Endothelial cell of umbilical vein (primary cell): ENCODE measurements at regions not wholly inside any gene's neighbourhood (a gene's known extent, or its start where the extent isn't known, plus 50 kb on each side); places are given as distances from the start of the nearest gene placed in this dataset.

ENCODE experiments used
- BruUV-seq: library from RNA; stranded (reverse); fragments of 400-500 nt; replicated peaks from 2 replicates; lab custom pipeline; 2021; lab: Mats Ljungman, UMichigan
- CTCF ChIA-PET: fragments of 300-600, 350-600 bp; sonication (Branson Sonifier 250); formaldehyde crosslinking; loops from one replicate; lab custom pipeline; 2021; ENCODE audit warnings: antibody characterized with exemption, inconsistent platforms; lab: Charles Lee
- POLR2A ChIA-PET: fragments of 300-600, 350-600 bp; sonication (Branson Sonifier 250); formaldehyde crosslinking; loops from one replicate; lab custom pipeline; 2021; ENCODE audit warnings: antibody characterized with exemption, inconsistent platforms; lab: Charles Lee
- DNase-seq: peaks from one replicate; pipeline ENCODE4 v3.0.0-alpha.2; 2011; ENCODE audit warnings: low read depth, low spot score
- FAIRE-seq: peaks from 2 replicates; lab custom pipeline; 2011; peaks lifted over from hg19 to GRCh38; lab: Jason Lieb, UNC
- H2AFZ ChIP-seq: 2 replicates; pipeline ENCODE4 v1.6.0; 2012; ENCODE audit warnings: low read depth, low read length, control low read depth, inconsistent platforms
- H3K27ac ChIP-seq: 2 replicates; pipeline ENCODE4 v1.5.1; 2011; ENCODE audit warnings: low read depth, mild to moderate bottlenecking, control low read depth, low read length, moderate library complexity; ENCODE audit not compliant: insufficient read depth
- H3K27me3 ChIP-seq, 2 experiments: 2 replicates each; pipeline versions ENCODE4 v1.6.0 to v1.6.1; 2011; ENCODE audit warnings: low read length in 2 of 2, mixed read lengths in 1 of 2; ENCODE audit not compliant: control insufficient read depth in 2 of 2, insufficient read depth in 2 of 2
- H3K36me3 ChIP-seq, 2 experiments: 2 replicates in 1 of 2; 3 replicates in 1 of 2; pipeline ENCODE4 v1.5.1; 2011; ENCODE audit warnings: low read length in 2 of 2, mild to moderate bottlenecking in 1 of 2, moderate library complexity in 1 of 2; ENCODE audit not compliant: control insufficient read depth in 2 of 2, insufficient read depth in 2 of 2; ENCODE audit errors: extremely low read depth in 1 of 2
- H3K4me1 ChIP-seq: 3 replicates; pipeline ENCODE4 v1.5.1; 2011; ENCODE audit warnings: mild to moderate bottlenecking, low read length; ENCODE audit not compliant: control insufficient read depth, insufficient read depth; ENCODE audit errors: extremely low read depth
- H3K4me2 ChIP-seq: 2 replicates; pipeline ENCODE4 v1.6.1; 2011; ENCODE audit warnings: low read length, control low read depth, mixed read lengths; ENCODE audit not compliant: insufficient read depth
- H3K4me3 ChIP-seq, 3 experiments: fragments of 200-600 bp in 1 of 3; sonication (generic), shearing (Covaris generic) in 1 of 3; replicated peaks in 1 of 3; 2 replicates each; pipeline ENCODE4 v1.5.1; 2011 to 2016; ENCODE audit warnings: control low read depth in 3 of 3, low read length in 3 of 3, mild to moderate bottlenecking in 2 of 3, inconsistent platforms in 1 of 3, low read depth in 1 of 3, moderate library complexity in 1 of 3; ENCODE audit not compliant: insufficient read depth in 1 of 3
- H3K79me2 ChIP-seq: 2 replicates; pipeline ENCODE4 v1.6.0; 2012; ENCODE audit warnings: low read length, inconsistent platforms; ENCODE audit not compliant: control insufficient read depth, insufficient read depth
- H3K9ac ChIP-seq: replicated peaks from 2 replicates; pipeline ENCODE3; 2011; ENCODE audit warnings: low read length, control low read depth; ENCODE audit not compliant: insufficient read depth; ENCODE audit errors: extremely low read depth
- H3K9me1 ChIP-seq: replicated peaks from 3 replicates; pipeline ENCODE4 v1.6.0; 2011; ENCODE audit warnings: mild to moderate bottlenecking, low read length; ENCODE audit not compliant: control insufficient read depth, insufficient read depth; ENCODE audit errors: extremely low read depth
- H3K9me3 ChIP-seq: replicated peaks from 2 replicates; pipeline ENCODE4 v1.5.1; 2012; ENCODE audit warnings: low read length, inconsistent platforms; ENCODE audit not compliant: control insufficient read depth, insufficient read depth
- H4K20me1 ChIP-seq: replicated peaks from 2 replicates; pipeline ENCODE3; 2011; ENCODE audit warnings: mild to moderate bottlenecking, low read length; ENCODE audit not compliant: control insufficient read depth, insufficient read depth; ENCODE audit errors: extremely low read depth
- CTCF ChIP-seq, 2 donors: IDR thresholded peaks; 1 replicate in 1 of 2; 2 replicates in 1 of 2; pipeline ENCODE4 v1.5.1; 2011; ENCODE audit warnings: low read length in 2 of 2, mild to moderate bottlenecking in 2 of 2, moderate library complexity in 2 of 2, control low read depth in 1 of 2, inconsistent platforms in 1 of 2, low read depth in 1 of 2; ENCODE audit not compliant: insufficient read depth in 1 of 2; ENCODE audit errors: extremely low read depth in 1 of 2
- EZH2 ChIP-seq: IDR thresholded peaks from 2 replicates; pipeline ENCODE4 v1.6.1; 2012; ENCODE audit warnings: borderline replicate concordance, low read depth, mild to moderate bottlenecking, moderate library complexity, low read length, inconsistent platforms; ENCODE audit not compliant: severe bottlenecking
- FOS ChIP-seq: IDR thresholded peaks from 2 replicates; pipeline ENCODE4 v1.6.1; 2011; ENCODE audit warnings: mild to moderate bottlenecking, low read length, moderate library complexity, borderline replicate concordance; ENCODE audit not compliant: insufficient read depth
- GATA2 ChIP-seq: IDR thresholded peaks from 2 replicates; pipeline ENCODE4 v1.7.0; 2011; ENCODE audit warnings: low read depth, mild to moderate bottlenecking, moderate library complexity, mixed read lengths, low read length; ENCODE audit not compliant: insufficient read length, insufficient read depth
- JUN ChIP-seq: IDR thresholded peaks from 2 replicates; pipeline ENCODE4 v1.6.1; 2011; ENCODE audit warnings: borderline replicate concordance, low read depth; ENCODE audit not compliant: insufficient read length, insufficient read depth
- MAX ChIP-seq: IDR thresholded peaks from 2 replicates; pipeline ENCODE4 v1.6.1; 2011; ENCODE audit not compliant: insufficient read depth, insufficient read length
- MYC ChIP-seq: IDR thresholded peaks from one replicate; pipeline ENCODE4 v1.6.1; 2011; ENCODE audit warnings: mild to moderate bottlenecking, low read depth, low read length
- POLR2A ChIP-seq: IDR thresholded peaks from 2 replicates; pipeline ENCODE4 v1.6.1; 2012; ENCODE audit warnings: low read depth, mild to moderate bottlenecking, control low read depth, low read length
- POLR2AphosphoS5 ChIP-seq: IDR thresholded peaks from 2 replicates; pipeline ENCODE4 v1.6.1; 2012; ENCODE audit warnings: low read depth, mild to moderate bottlenecking, control low read depth, low read length, moderate library complexity; ENCODE audit not compliant: insufficient read depth
- dilution Hi-C: fragments of 300-500 bp; cut with MboI; formaldehyde crosslinking; loops from one replicate; pipeline ENCODE4 v1.15.0; 2019; ENCODE audit warnings: low sequenced_read_pairs; ENCODE audit not compliant: extremely low pct_ligation_motif_present
- intact Hi-C: fragments of 100-400 bp; cut with micrococcal nuclease; formaldehyde crosslinking; loops from one replicate; pipeline ENCODE4 v1.10.0; 2022

DNA sequence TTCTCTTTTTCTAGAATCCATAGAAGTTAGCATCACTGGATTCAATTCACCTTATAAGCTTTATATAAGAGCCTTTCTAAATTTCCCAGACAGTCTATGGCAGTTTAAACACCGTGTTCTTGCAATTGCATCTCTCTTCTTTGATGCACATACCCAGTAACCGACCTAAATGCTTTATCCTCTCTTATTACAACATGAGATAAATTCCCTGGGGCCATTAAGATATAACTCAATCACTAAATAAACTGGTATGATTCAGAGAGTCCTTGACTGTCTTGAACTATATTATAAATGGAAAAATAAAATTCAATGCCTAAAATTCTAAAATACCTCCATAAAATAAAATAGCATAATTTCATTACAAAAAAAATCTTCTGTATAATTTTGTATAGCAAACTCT lies 98.1 kb downstream of the DIRAS2 start:
- no peak overlapping the region for H3K27ac ChIP-seq
- DNase-seq (no peak), FAIRE-seq (no peak)
- H2AFZ ChIP-seq, result no peak overlapping the region
- H4K20me1 ChIP-seq, result no peaks in the 10 kb centered on the region
- no TSS peak for BruUV-seq
- H3K79me2 ChIP-seq, result no peaks in the 10 kb centered on the region
- H3K9ac ChIP-seq, result no peak overlapping the region
- H3K4me1 ChIP-seq, result no peaks in the 10 kb centered on the region
- H3K36me3 ChIP-seq, result no peaks in the 10 kb centered on the region
- no peak overlapping the region for H3K4me2 ChIP-seq
- H3K9me1 ChIP-seq, result no peaks in the 10 kb centered on the region
- dilution Hi-C loops, result no loop called here
- TF ChIP-seq CTCF (IDR thresholded peaks at IDR 0.05; ENCODE audit: extremely low read depth in 1 of 2, insufficient read depth in 1 of 2, low read depth in 1 of 2, low read length in 2 of 2) (no peak), FOS (no peak), POLR2A (no peak), POLR2AphosphoS5 (no peak), GATA2 (no peak), MAX (no peak)
- H3K9me3 ChIP-seq, result peaks cover 4% of the 10 kb centered on the region
- ChIA-PET CTCF (no interaction called here), POLR2A (no interaction called here)
- H3K4me3 ChIP-seq, result no peak overlapping the region
- no peaks in the 10 kb centered on the region for H3K27me3 ChIP-seq
- intact Hi-C loops, result no loop called here

DNA sequence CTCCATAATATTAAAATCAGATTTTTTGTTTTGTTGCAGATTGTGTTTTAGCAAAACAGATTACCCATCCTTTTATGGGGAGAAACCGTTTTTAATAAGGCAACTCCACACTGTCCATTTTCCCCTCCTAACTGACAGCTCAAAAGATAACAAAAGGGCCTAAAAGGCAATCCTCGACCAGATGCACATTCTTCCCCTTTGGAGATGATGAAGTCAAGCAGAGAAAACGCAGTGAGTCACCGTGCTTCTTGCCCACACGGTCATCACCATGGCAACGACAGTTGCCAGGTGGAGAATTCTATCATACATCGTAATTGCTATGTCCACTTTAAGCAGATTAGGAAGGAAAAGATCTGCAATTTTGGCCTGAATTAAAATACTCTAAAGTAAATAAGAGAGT lies 96.4 kb downstream of the DIRAS2 start:
- H3K27ac ChIP-seq, result no peak overlapping the region
- no peaks in the 10 kb centered on the region for H3K4me1 ChIP-seq
- no peak overlapping the region for H2AFZ ChIP-seq
- H3K79me2 ChIP-seq, result no peaks in the 10 kb centered on the region
- ChIA-PET CTCF (no interaction called here), POLR2A (no interaction called here)
- H3K4me2 ChIP-seq, result no peak overlapping the region
- no peaks in the 10 kb centered on the region for H3K36me3 ChIP-seq
- peaks cover 4% of the 10 kb centered on the region for H3K9me3 ChIP-seq
- H3K9me1 ChIP-seq, result no peaks in the 10 kb centered on the region
- TF ChIP-seq FOS (no peak), EZH2 (no peak), CTCF (IDR thresholded peaks at IDR 0.05; ENCODE audit: extremely low read depth in 1 of 2, insufficient read depth in 1 of 2, low read depth in 1 of 2, low read length in 2 of 2) (no peak), POLR2A (no peak), GATA2 (no peak), MYC (no peak), MAX (no peak), JUN (no peak), POLR2AphosphoS5 (no peak)
- H3K27me3 ChIP-seq, result no peaks in the 10 kb centered on the region
- FAIRE-seq, result no peak
- H3K9ac ChIP-seq, result no peak overlapping the region
- no peaks in the 10 kb centered on the region for H4K20me1 ChIP-seq
- dilution Hi-C loops, result no loop called here
- intact Hi-C loops, result no loop called here
- no peak for DNase-seq
- no TSS peak for BruUV-seq
- H3K4me3 ChIP-seq, result no peak overlapping the region
